Mucosa of stomach (tissue), 1 donor: ENCODE measurements at regions not wholly inside any gene's neighbourhood (a gene's known extent, or its start where the extent isn't known, plus 50 kb on each side); places are given as distances from the start of the nearest gene placed in this dataset.

Source experiments
- H3K27me3 ChIP-seq: one replicate; pipeline ENCODE4 v1.7.0; 2013; ENCODE audit warnings: mild to moderate bottlenecking, low read length; ENCODE audit not compliant: control insufficient read depth, insufficient read depth
- H3K36me3 ChIP-seq: one replicate; pipeline ENCODE4 v1.7.0; 2013; ENCODE audit warnings: low read length; ENCODE audit not compliant: control insufficient read depth, insufficient read depth
- H3K4me1 ChIP-seq: one replicate; pipeline ENCODE4 v1.7.0; 2013; ENCODE audit warnings: mild to moderate bottlenecking, low read length; ENCODE audit not compliant: control insufficient read depth, insufficient read depth
- H3K4me3 ChIP-seq: one replicate; pipeline ENCODE4 v1.7.0; 2013; ENCODE audit warnings: low read length
- H3K9ac ChIP-seq: one replicate; pipeline ENCODE4 v1.7.0; 2013; ENCODE audit warnings: mild to moderate bottlenecking, low read length, moderate library complexity
- H3K9me3 ChIP-seq: one replicate; pipeline ENCODE4 v1.7.0; 2013; ENCODE audit warnings: mild to moderate bottlenecking, low read length, moderate library complexity; ENCODE audit not compliant: control insufficient read depth
- donor health status: Pancreatic carcinoma.

DNA sequence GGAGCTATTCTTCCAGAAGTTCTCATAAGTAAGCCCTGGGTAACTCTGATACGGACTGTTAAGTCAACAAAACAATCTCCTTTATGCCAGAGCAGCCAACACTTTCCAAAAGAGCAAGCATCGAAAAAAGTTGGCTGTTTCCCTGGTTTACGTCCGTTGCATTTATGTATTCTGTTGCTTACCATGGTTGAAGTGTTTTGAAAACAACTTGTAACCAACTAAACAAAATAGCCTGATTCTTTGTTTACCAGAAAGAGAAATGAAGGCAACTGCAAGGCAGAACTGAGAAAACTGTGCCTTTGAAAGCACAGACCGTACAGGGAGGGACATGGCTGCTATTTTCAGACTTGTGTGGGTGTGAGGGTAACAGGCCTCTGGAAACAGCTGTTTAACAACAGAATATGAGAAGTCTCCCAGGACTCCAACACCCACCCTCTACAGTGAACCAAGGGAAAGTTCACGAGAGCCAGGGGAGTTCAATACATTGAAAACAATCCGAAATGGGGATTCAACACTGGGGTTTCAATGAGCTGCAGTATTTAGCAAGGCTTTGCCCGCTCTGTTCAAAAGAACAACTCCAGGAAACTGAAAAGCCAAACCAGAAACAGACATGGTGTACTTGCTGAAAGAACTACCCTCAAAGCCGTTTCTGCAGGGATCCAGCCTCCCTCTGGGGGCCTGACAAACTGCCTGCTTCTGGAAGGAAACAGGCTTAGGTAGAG is 95.8 kb upstream of the EGFL6 start:
- Histone ChIP-seq H3K36me3 (no peaks in the 10 kb centered on the region), H3K27me3 (no peaks in the 10 kb centered on the region), H3K4me3 (no peak overlapping the region), H3K9me3 (no peaks in the 10 kb centered on the region), H3K4me1 (peaks cover under 1% of the 10 kb centered on the region), H3K9ac (no peak overlapping the region)

DNA sequence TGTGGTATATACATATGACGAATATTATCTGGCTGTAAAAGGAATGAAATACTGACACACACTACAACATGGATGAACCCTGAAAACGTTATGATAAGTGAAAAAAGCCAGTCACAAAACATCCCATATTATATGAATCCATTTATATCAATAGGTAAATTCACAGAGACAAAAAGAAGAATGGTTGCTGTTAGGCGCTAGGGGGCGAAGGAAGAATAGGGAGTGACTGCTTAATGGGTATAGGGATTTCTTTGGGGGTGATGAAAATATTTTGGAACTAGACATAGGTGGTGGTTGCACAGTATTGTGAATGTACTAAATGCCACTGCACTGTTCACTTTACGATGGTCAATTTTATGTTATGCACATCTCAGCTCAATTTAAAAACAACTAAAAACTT is 96.4 kb upstream of the EGFL6 start:
- no peaks in the 10 kb centered on the region for H3K36me3 ChIP-seq
- H3K27me3 ChIP-seq, result no peaks in the 10 kb centered on the region
- no peak overlapping the region for H3K9ac ChIP-seq
- H3K4me3 ChIP-seq, result no peak overlapping the region
- H3K4me1 ChIP-seq, result no peaks in the 10 kb centered on the region
- H3K9me3 ChIP-seq, result no peaks in the 10 kb centered on the region

DNA sequence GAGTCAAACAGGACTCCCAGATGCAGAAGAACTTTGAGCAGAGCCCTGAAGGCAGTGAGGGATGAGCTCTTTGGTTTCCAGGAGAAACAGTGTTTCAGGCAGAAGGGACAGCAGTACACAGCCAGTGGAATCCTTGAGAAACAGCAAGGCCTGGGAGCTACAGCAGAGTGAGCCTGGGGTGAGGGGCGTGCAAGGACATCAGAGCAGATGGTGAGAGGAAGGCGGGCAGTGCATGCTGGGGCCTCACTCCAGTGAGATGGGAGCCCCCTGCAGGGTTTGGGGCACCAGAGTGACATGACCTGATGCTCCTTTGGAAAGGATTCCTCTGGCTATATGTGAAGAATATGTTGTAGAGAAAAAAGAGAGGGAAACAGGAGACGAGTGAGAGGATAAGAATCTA is 98.1 kb upstream of the EGFL6 start:
- Histone ChIP-seq H3K36me3 (no peaks in the 10 kb centered on the region), H3K4me3 (no peak overlapping the region), H3K9me3 (no peaks in the 10 kb centered on the region), H3K4me1 (no peaks in the 10 kb centered on the region), H3K9ac (no peak overlapping the region), H3K27me3 (no peaks in the 10 kb centered on the region)

DNA sequence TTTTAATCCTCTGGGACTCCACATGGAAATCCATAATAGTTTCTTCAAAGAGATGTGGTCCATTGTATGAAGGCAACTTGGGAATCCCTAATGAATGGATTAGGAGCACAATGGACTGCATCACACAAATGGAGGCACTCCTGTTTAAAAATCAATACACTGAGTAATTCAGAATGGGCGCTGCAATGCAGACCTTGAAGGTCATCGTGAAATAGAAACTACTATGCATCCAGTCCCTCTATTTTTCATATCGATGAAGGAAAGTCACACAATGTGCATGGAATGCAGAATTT is 98.8 kb upstream of the EGFL6 start:
- H3K27me3 ChIP-seq, result no peaks in the 10 kb centered on the region
- no peaks in the 10 kb centered on the region for H3K36me3 ChIP-seq
- H3K4me1 ChIP-seq, result no peaks in the 10 kb centered on the region

DNA sequence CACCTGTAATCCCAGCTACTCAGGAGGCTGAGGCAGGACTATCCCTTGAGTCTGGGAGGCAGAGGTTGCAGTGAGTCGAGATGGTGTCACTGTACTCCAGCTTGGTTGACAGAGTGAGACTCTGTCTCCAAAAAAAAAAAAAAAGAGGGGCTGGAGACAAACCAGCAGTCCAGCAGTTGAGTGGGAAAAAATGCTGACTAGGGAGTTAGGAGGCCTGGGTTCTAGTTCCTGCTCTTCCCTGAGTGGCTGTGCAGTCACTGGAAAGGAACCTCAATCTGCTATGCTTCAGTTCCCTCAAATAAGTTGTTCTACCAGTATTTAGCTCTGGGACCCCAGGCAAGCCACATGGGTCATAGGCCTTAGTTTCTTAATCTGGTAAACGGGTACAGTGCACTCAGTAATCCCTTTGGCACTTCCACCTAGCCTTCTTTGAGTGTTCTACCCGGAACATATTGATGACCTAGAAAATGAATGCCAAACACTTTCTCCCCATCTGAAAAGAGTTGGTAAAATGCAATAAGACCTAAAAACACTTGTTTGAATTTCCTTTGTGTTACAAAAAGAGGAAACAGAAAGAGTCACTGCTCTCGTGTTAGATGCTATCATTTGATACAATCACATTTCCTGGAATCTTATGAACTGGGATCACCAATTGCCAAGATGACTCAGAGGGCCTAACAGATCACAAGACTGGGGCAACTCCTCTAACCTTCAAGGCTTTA is 99.3 kb upstream of the EGFL6 start:
- Histone ChIP-seq H3K9ac (no peak overlapping the region), H3K36me3 (no peaks in the 10 kb centered on the region), H3K9me3 (no peaks in the 10 kb centered on the region), H3K4me3 (no peak overlapping the region), H3K27me3 (no peaks in the 10 kb centered on the region), H3K4me1 (no peaks in the 10 kb centered on the region)

More for the DNA sequence above, 98.8 kb upstream of the EGFL6 start:
- no peak overlapping the region for H3K9ac ChIP-seq
- H3K4me3 ChIP-seq, result no peak overlapping the region
- no peaks in the 10 kb centered on the region for H3K9me3 ChIP-seq

DNA sequence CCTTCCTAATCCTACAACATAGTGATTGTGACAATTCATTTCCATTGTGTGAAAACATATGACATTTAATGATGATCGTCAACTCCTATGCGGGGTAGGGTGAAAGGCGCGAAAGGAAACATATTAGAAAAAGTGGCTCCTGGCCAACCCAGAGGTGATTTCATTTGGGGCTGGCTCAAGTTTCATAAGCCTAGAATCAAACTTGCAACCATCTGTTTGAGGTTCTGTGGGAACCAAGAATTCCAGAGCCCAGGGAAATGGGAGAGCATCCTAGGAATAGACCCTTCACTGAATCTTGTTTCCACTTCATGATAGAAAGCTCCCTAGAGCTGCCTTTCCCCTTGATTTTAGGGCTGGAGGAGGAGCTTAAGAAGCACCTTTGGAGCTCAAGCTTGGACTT is 101.3 kb upstream of the EGFL6 start:
- Histone ChIP-seq H3K27me3 (no peaks in the 10 kb centered on the region), H3K36me3 (no peaks in the 10 kb centered on the region), H3K4me1 (no peaks in the 10 kb centered on the region), H3K4me3 (no peak overlapping the region), H3K9me3 (no peaks in the 10 kb centered on the region), H3K9ac (no peak overlapping the region)

DNA sequence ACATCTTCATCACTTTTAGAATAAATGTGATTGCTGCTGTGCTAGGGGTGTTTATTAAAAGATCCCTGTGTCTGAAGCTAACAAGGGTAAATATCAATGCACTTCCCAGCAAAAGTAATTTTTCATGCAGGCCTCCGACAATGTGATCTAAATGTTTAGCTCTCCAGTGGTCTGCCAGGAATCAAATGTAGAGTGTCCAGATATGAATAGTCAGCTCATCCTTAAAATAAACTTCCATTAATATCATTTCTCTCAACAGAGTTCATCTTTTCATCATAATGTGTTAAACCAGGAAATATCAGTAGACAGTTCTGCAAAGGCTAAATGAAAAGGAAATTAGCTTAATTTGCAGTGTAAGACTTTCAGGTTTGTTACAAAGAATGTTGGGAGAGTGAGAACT is 102.2 kb upstream of the EGFL6 start:
- Histone ChIP-seq H3K27me3 (no peaks in the 10 kb centered on the region), H3K9ac (no peak overlapping the region), H3K9me3 (no peaks in the 10 kb centered on the region), H3K36me3 (no peaks in the 10 kb centered on the region), H3K4me1 (no peaks in the 10 kb centered on the region), H3K4me3 (no peak overlapping the region)

DNA sequence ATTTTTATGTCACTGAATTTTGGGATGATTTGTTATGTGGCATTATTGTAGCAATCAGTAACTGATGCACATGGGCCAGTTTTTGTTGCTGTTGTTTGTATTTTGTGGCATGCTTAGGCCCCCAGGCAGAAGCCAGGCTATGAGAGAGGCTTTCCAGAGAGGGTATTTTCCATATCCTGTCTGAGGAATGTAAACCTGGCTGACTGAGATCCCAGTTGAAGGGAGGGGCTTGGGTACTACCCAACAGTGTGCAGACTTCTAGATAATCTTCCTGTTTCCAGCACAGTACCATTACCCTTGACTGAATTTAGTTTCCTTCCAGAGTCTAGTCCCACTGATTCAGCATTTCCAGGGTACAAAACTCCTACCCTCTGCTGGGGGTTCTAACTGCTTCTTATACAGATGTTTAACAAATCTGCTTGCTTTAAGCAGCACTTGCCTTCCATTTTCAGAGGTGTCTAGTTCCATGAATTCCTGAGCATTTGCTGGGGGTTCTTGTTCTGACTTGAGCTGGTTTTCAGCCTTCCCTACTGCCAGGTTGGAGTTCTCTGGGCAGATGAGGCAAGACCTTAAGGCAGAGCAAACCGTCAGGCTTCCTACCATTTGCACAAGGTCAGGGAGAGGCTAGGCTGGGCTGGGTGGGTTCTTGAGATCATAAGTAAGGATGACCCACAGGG is 104.7 kb upstream of the EGFL6 start:
- no peak overlapping the region for H3K9ac ChIP-seq
- no peak overlapping the region for H3K4me3 ChIP-seq

DNA sequence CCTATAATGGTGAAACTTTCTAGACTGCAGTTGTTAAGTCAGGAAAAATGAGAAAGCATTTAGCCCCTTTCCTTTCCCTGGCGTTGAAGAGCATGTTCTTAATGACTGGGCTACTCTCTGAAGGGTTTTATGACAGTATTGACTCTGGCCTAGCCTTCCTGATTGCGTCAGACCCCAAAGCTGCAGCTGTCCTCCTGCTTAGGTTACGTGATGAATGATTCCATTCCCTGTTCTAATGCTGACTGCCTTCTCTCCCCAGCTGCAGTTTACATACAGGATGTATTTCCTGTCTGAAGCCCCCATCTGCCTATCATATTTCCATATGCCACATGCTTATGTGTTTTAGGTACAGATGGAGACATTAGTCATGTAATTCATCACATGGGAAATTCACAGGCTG is 105.8 kb upstream of the EGFL6 start:
- Histone ChIP-seq H3K36me3 (no peaks in the 10 kb centered on the region), H3K4me1 (no peaks in the 10 kb centered on the region)

More for the DNA sequence above, 104.7 kb upstream of the EGFL6 start:
- Histone ChIP-seq H3K9me3 (no peaks in the 10 kb centered on the region), H3K27me3 (no peaks in the 10 kb centered on the region), H3K36me3 (no peaks in the 10 kb centered on the region), H3K4me1 (no peaks in the 10 kb centered on the region)

DNA sequence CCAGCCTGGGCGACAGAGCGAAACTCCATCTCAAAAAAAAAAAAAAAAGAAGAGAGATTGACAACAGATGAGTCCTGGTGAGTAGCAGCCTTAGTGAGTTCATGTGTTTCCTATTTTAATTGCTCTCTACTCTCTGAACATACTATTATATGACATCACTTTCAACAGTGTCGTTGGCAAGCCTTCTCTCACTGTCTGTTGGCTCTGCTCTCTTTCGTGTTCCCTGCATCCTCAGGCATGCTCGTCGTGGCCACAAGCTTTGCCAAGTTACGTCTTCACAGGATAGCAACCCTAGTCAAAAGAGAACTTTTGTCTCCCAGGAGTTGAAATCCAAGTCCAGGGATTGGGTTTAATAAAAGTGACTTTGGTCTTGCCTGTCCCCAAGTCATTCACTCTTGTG is 117.1 kb upstream of the EGFL6 start:
- Histone ChIP-seq H3K36me3 (no peaks in the 10 kb centered on the region), H3K4me1 (no peaks in the 10 kb centered on the region), H3K27me3 (no peaks in the 10 kb centered on the region), H3K9me3 (no peaks in the 10 kb centered on the region), H3K4me3 (no peak overlapping the region), H3K9ac (no peak overlapping the region)

More for the DNA sequence above, 105.8 kb upstream of the EGFL6 start:
- Histone ChIP-seq H3K9ac (no peak overlapping the region), H3K9me3 (no peaks in the 10 kb centered on the region), H3K4me3 (no peak overlapping the region), H3K27me3 (no peaks in the 10 kb centered on the region)

DNA sequence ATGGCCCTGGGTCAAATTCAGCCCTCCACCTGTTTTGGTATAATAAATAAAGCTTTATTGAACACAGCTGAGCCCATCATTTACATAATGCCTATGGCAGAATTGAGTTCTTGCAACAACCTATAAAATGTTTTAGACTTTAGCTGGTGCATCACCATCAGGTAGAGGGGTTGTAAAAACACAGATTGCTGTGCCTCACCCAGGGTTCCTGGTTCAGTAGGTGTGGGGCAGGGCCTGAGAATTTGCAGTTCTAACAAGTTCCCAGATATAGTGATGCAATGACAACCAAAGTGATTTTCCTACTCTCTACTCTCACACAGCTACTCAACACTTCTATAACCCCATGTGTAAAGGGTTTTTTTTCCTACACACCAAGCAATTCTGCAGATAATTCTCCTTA is 120.0 kb upstream of the EGFL6 start:
- Histone ChIP-seq H3K4me1 (no peaks in the 10 kb centered on the region), H3K9me3 (no peaks in the 10 kb centered on the region), H3K9ac (no peak overlapping the region), H3K4me3 (no peak overlapping the region), H3K27me3 (no peaks in the 10 kb centered on the region), H3K36me3 (no peaks in the 10 kb centered on the region)

DNA sequence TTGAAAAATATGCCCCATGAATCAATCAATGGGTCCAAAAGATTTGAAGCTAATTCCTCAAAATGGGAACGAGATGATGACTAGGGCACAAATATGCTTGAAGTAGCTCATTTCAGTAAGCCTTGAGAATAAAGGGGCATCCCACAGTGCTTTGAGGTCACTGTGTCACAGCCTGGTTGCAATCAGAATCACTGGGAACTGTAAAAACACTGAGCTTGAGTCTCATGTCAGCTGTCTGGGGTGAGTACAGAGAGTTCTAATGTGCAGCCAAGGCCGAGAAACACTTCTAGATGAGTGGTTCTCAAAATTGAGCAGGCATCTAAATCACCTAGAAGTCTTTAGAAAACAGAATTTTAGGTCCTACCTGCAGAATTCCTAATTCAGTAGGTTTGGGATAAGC is 120.5 kb upstream of the EGFL6 start:
- no peaks in the 10 kb centered on the region for H3K36me3 ChIP-seq
- no peaks in the 10 kb centered on the region for H3K4me1 ChIP-seq
- H3K27me3 ChIP-seq, result no peaks in the 10 kb centered on the region
- no peak overlapping the region for H3K9ac ChIP-seq
- H3K9me3 ChIP-seq, result no peaks in the 10 kb centered on the region
- no peak overlapping the region for H3K4me3 ChIP-seq
